Neural progenitor cell (in vitro differentiated cells): ENCODE measurements at regions not wholly inside any gene's neighbourhood (a gene's known extent, or its start where the extent isn't known, plus 50 kb on each side); places are given as distances from the start of the nearest gene placed in this dataset.

Source experiments
- DNase-seq: peaks from one replicate; pipeline ENCODE4 v3.0.0-alpha.2; 2016; ENCODE audit warnings: low spot score
- H2AFZ ChIP-seq: fragments of 200-600 bp; sonication (generic); replicated peaks from 2 replicates; pipeline ENCODE4 v1.6.1; 2016; ENCODE audit warnings: antibody characterized with exemption
- H3F3A ChIP-seq: fragments of 200-600 bp; sonication (generic); 2 replicates; pipeline ENCODE4 v1.6.1; 2016; ENCODE audit warnings: antibody characterized with exemption, low read depth
- H3K27ac ChIP-seq: fragments of 200-600 bp; sonication (generic); 2 replicates; pipeline ENCODE4 v1.5.1; 2016; ENCODE audit warnings: mild to moderate bottlenecking
- H3K27me3 ChIP-seq: fragments of 200-600 bp; sonication (generic); 2 replicates; pipeline ENCODE4 v1.6.1; 2016; ENCODE audit warnings: mild to moderate bottlenecking, moderate library complexity
- H3K36me3 ChIP-seq: fragments of 200-600 bp; sonication (generic); 2 replicates; pipeline ENCODE4 v1.5.1; 2016
- H3K4me1 ChIP-seq: fragments of 200-600 bp; sonication (generic); 2 replicates; pipeline ENCODE4 v1.6.1; 2016; ENCODE audit warnings: mixed run types
- H3K4me2 ChIP-seq: fragments of 200-600 bp; sonication (generic); 2 replicates; pipeline ENCODE4 v1.6.1; 2016
- H3K4me3 ChIP-seq: fragments of 200-600 bp; sonication (generic); 2 replicates; pipeline ENCODE4 v1.5.1; 2016
- H3K79me2 ChIP-seq: fragments of 200-600 bp; sonication (generic); 2 replicates; pipeline ENCODE4 v1.6.1; 2016; ENCODE audit warnings: low read depth
- H3K9ac ChIP-seq: fragments of 200-600 bp; sonication (generic); 2 replicates; pipeline ENCODE4 v1.6.1; 2016
- H3K9me3 ChIP-seq: fragments of 200-600 bp; sonication (generic); 2 replicates; pipeline ENCODE4 v1.5.1; 2016; ENCODE audit warnings: low read depth
- H4K20me1 ChIP-seq: fragments of 200-600 bp; sonication (generic); 2 replicates; pipeline ENCODE4 v1.6.1; 2016; ENCODE audit warnings: low read depth
- H3K27ac Mint-ChIP-seq: 3 replicates; pipeline ENCODE4 v1.8.0; 2021; ENCODE audit warnings: mixed read lengths
- H3K27me3 Mint-ChIP-seq: 2 replicates; pipeline ENCODE4 v1.8.0; 2022; ENCODE audit warnings: low read depth, mild to moderate bottlenecking, inconsistent platforms, moderate library complexity, mixed read lengths; ENCODE audit not compliant: insufficient read depth
- H3K36me3 Mint-ChIP-seq: 3 replicates; pipeline ENCODE4 v1.8.0; 2021; ENCODE audit warnings: mixed read lengths
- H3K4me1 Mint-ChIP-seq: 3 replicates; pipeline ENCODE4 v1.8.0; 2021; ENCODE audit warnings: mixed read lengths
- H3K4me3 Mint-ChIP-seq: 3 replicates; pipeline ENCODE4 v1.8.0; 2021; ENCODE audit warnings: mild to moderate bottlenecking, moderate library complexity, mixed read lengths
- H3K9me3 Mint-ChIP-seq: 3 replicates; pipeline ENCODE4 v1.8.0; 2020; ENCODE audit warnings: mixed read lengths
- CTCF ChIP-seq: fragments of 200-600 bp; sonication (generic); IDR thresholded peaks from 2 replicates; pipeline ENCODE4 v1.5.1; 2017; ENCODE audit warnings: antibody characterized with exemption, mild to moderate bottlenecking
- EZH2 ChIP-seq: fragments of 200-600 bp; sonication (generic); IDR thresholded peaks from 2 replicates; pipeline ENCODE4 v1.6.1; 2017; ENCODE audit warnings: antibody characterized with exemption, mild to moderate bottlenecking, moderate library complexity
- EZH2phosphoT487 ChIP-seq: fragments of 200-600 bp; sonication (generic); IDR thresholded peaks from 2 replicates; pipeline ENCODE4 v1.6.1; 2017; ENCODE audit warnings: antibody characterized with exemption

DNA sequence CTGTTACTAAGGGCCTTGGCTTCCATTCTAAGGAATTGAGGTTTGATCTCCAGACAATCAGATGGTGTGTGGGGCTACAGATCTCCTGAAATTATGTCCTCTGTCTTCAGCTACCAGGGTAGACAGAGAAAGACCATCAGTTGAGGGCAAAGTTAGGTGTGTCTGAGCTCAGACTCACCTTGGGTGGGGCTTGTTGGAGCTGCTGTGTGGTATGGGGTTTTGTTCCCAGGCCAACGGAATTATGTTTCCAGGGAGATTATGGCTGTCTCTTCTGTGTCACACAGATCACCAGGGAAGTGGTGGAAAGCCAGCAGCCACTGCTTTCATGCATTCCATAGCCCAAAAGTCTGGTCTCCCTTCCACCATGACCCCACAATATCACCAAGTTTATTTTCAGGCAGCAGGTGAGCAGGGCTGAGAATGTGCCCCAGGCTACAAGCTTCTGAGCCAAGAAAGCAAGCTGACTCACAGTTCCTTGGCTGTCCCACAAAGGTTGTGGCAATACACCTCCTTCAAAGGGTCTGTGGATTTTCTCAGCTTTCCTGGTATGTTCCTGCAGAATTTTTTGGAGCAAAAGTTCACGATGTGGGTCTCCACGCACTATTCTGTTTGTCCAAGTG lies 714.9 kb downstream of the LUZP2 start:
- H3K4me1 ChIP-seq: no peaks in the 10 kb centered on the region
- no peak overlapping the region for H3K4me3 ChIP-seq
- no peaks in the 10 kb centered on the region for H3K36me3 Mint-ChIP-seq
- no peak overlapping the region for H3K27ac ChIP-seq
- no peaks in the 10 kb centered on the region for H3K27me3 Mint-ChIP-seq
- H3K4me2 ChIP-seq: no peak overlapping the region
- H3K27me3 ChIP-seq: no peaks in the 10 kb centered on the region
- no peaks in the 10 kb centered on the region for H4K20me1 ChIP-seq
- no peak for DNase-seq
- H3K4me3 Mint-ChIP-seq: no peak overlapping the region
- H3K36me3 ChIP-seq: no peaks in the 10 kb centered on the region
- no peaks in the 10 kb centered on the region for H3K4me1 Mint-ChIP-seq
- TF ChIP-seq EZH2phosphoT487: no peak
- no peak for TF ChIP-seq EZH2
- TF ChIP-seq CTCF: no peak
- H2AFZ ChIP-seq: no peak overlapping the region
- no peak overlapping the region for H3K27ac Mint-ChIP-seq
- H3K9ac ChIP-seq: no peak overlapping the region
- no peaks in the 10 kb centered on the region for H3F3A ChIP-seq
- H3K79me2 ChIP-seq: no peaks in the 10 kb centered on the region
- H3K9me3 ChIP-seq: no peaks in the 10 kb centered on the region
- H3K9me3 Mint-ChIP-seq: peaks cover 3% of the 10 kb centered on the region

GRCh38 chr11:25214535-25215176 lies 717.8 kb downstream of the LUZP2 start:
- TF ChIP-seq CTCF: no peak
- TF ChIP-seq EZH2: no peak
- TF ChIP-seq EZH2phosphoT487: no peak

GRCh38 chr11:25218036-25218435 lies 721.2 kb downstream of the LUZP2 start:
- Mint-ChIP-seq H3K4me1 (no peaks in the 10 kb centered on the region), H3K4me3 (no peak overlapping the region), H3K36me3 (no peaks in the 10 kb centered on the region), H3K27me3 (no peaks in the 10 kb centered on the region), H3K27ac (no peak overlapping the region), H3K9me3 (no peaks in the 10 kb centered on the region)
- Histone ChIP-seq H2AFZ (no peak overlapping the region), H3K4me1 (no peaks in the 10 kb centered on the region), H3K9ac (no peak overlapping the region), H3F3A (no peaks in the 10 kb centered on the region), H3K9me3 (no peaks in the 10 kb centered on the region), H4K20me1 (no peaks in the 10 kb centered on the region), H3K4me2 (no peak overlapping the region), H3K27me3 (no peaks in the 10 kb centered on the region), H3K4me3 (no peak overlapping the region), H3K79me2 (no peaks in the 10 kb centered on the region), H3K36me3 (no peaks in the 10 kb centered on the region), H3K27ac (no peak overlapping the region)
- DNase-seq: no peak
- TF ChIP-seq EZH2 (no peak), CTCF (no peak), EZH2phosphoT487 (no peak)

More at GRCh38 chr11:25214535-25215176, 717.8 kb downstream of the LUZP2 start:
- DNase-seq: no peak
- H3K4me2 ChIP-seq: no peak overlapping the region
- H3K36me3 ChIP-seq: no peaks in the 10 kb centered on the region
- no peaks in the 10 kb centered on the region for H3K9me3 Mint-ChIP-seq
- no peaks in the 10 kb centered on the region for H4K20me1 ChIP-seq
- H3K27me3 Mint-ChIP-seq: no peaks in the 10 kb centered on the region
- H3K9me3 ChIP-seq: no peaks in the 10 kb centered on the region
- no peaks in the 10 kb centered on the region for H3K79me2 ChIP-seq
- H3K36me3 Mint-ChIP-seq: no peaks in the 10 kb centered on the region
- no peaks in the 10 kb centered on the region for H3K4me1 Mint-ChIP-seq
- H3K27me3 ChIP-seq: no peaks in the 10 kb centered on the region
- no peaks in the 10 kb centered on the region for H3K4me1 ChIP-seq
- no peak overlapping the region for H3K27ac ChIP-seq
- no peak overlapping the region for H3K27ac Mint-ChIP-seq
- H3K9ac ChIP-seq: no peak overlapping the region
- H3F3A ChIP-seq: no peaks in the 10 kb centered on the region
- H3K4me3 ChIP-seq: no peak overlapping the region
- H2AFZ ChIP-seq: no peak overlapping the region
- no peak overlapping the region for H3K4me3 Mint-ChIP-seq
